GM21576 (cell line): ENCODE measurements at regions not wholly inside any gene's neighbourhood (a gene's known extent, or its start where the extent isn't known, plus 50 kb on each side); places are given as distances from the start of the nearest gene placed in this dataset.

ENCODE experiments used
- ATAC-seq: cut with Tn5 transposase; IDR thresholded peaks from one replicate; pipeline ENCODE4 v1.9.1; 2021; ENCODE audit warnings: mild to moderate bottlenecking, moderate library complexity; ENCODE audit not compliant: unreplicated experiment

GRCh38 chr4:3830774-3831528, 64.8 kb downstream of the ADRA2C start:
- ATAC-seq, result no peak

DNA sequence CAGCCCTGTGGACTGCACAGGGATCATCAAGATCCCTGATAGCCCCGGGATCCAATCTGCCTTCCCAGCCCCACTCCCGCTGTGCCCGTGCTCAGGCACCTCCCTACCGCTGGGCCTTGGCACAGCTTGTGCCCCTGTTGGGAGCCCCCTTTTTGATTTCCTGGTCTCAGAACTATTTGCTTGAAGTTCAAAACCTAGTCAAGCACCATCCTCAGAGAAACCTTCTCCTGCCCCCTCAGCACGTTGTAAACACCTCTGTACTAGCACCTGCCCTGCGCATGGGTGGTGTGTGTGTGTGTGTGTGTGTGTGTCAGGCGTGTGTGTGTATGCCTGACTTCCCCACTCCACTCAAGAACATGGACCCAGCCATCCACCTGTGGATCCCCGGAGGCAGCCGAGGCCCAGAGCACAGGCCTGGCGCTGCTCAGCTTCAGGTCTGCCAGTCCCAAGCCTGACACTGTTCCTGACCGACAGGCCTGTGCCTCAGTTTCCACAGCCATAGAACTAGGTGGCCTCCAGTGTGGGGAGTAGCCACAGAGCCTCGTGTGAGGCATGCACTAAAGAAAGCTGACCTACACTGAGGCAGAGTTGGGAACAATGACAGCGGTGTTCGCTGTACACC, 65.5 kb downstream of the ADRA2C start:
- ATAC-seq, result no peak

DNA sequence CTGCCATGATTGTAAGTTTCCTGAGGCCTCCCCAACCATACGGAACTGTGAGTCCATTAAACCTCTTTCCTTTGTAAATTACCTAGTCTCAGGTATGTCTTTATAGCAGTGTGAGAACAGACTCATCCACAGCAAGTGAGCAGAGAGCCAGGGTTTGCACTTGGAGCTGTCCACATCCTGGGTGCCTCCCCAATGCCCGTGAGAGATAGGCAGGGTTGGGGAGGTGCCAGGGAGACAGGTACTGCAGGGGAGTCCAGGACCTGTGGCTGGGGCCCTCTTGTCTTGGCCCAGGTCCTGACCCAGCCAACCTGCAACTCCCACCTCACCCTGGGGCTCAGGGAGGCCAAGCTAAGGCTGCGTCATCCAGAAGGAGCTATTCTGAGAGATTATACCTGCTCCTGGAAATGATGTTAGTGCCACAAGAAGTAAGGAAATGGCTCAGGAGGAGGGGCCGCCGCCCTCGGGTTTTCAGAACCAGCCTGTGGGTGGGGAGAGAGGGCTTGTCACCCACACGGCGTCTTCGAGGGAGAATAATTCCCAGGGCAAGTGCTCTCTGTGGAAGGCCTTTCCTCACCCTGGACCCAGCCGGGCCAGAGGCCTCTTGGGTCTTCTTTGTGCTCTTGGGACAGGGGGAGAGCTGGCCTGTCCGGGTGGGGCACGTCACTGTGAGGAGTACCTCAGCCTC, 66.5 kb downstream of the ADRA2C start:
- no peak for ATAC-seq

DNA sequence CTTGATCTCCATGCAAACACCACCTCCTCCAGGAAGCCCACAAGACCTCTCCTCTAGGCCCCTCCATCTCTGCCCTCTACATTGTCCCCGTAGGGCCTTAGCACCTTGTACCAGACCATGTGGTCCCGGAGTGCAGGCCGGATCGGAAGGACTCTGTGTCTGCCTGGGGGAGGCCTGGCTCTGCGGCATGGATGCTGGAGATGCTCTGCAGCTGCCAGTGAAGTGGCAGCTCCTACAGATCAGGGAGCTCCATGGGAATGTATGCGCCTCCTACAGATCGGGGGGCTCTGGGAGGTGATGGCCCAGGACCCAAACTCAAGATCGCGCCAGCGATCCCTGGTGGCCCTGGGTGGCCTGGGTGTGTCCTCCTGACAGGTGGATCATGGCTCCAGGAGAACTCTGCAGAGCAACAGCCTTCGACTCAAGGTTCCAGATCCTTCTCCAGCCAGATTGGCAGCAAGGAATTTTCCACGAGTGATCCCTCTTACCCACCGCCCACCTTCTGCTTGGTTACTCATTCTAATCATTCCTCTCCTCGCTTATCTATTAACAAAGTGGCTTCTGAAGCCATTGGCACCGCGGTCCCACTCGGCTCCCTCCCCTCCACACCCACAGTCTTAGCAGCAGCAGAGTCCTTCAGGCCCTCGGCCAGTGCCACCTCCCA, 67.3 kb downstream of the ADRA2C start:
- ATAC-seq, result no peak

DNA sequence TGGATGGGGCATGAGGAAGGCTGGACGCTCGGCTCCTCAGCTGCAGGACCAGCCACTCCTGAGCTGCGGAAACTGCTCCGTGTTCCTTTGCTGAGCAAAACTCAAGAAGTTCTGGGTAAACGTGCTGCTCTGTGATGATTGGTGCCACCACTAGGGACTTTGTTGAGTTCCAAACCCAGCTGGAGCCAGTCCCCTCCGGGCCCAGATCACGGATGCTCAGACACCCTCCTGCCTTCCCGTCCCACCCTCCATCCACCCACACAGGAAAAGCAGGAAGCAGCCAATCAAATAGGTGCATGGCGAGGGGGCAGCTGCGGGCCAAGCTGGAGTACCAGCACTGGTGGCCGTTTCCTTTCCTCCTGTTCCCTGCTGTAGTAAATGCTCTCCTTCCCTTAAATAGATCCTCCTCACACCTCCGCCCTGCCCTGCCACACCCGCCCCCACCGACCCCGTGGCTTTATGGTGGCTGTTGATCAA, 68.0 kb downstream of the ADRA2C start:
- no peak for ATAC-seq

DNA sequence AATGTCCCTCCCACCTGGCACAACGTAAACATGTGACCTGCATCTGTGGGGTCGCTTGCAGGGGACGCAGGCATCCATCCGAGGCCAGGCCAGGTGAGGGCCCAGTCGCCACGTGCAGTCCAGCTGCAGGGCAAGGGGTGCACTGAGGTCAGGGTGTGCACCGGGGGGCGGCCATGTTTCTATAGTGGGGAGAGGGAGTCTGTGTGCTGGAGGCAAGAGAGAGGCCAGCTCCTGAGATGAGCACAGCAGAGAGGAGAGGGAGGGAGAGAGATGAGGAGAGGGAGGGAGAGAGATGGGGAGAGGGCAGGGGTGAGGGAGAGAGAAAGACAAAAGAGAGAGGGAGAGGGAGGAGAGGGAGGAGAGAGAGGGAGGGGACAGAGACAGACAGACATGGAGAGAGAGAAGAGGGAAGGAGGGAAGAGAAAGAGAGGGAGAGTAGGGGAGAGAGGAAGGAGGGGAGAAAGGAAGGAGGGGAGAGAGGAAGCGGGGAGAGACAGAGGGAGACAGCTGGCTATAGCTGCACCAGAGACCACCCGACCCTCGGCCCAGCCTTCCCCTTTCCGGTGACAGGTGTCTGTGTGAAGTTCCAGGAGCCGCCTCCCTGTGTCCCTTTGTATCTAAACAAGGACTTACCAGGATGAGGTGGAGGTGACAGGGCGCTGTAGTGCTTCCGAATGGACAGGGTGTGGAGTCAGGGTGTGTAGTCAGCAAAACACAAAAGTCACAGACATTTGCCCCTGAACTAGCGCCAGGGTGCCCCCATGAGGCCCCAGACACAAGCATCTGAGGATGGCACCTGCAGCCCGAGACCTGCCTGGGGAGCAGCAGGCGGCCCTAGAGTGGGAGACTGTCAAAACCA, 68.7 kb downstream of the ADRA2C start:
- no peak for ATAC-seq

DNA sequence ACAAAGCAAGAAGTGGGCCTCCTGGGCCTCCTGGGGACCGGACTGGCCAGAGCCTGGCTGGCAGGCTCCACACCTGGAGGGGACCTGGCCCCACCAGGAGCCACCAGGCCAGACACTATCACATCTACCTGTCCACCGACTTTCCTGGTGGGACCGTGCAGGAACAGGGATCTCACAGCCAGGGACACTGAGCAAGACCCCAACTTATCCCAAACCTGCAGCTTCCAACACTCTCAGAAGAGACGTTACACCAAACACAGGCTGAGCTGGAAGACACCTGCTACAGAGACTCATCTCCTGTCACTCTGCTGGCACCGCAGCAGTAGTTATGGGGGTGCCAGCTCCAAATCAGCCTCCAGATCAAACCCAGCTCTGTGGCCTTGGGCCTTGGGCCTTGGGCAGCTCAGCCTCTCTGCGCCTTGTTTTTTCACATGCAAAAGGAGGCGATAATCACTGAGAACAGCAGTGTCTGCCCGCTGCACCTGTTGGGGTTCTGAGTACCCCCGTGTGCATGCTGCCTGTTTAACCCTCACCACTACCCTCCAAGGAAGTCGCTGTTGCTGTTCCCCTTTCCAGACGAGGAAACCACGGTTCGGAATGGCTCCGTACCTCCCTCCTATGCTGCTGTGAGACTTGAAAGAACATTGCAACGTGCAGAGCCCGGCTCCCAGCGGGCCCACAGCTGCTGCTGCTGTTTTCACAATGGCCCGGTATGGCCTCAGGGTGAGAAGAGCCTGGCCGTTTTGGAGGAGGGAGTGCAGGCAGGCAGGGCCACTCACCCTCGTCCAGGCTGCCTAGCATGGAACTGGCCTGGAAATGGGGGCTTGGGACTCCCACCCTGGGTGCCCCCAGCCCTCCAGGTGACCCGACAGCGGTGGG, 69.6 kb downstream of the ADRA2C start:
- no peak for ATAC-seq

DNA sequence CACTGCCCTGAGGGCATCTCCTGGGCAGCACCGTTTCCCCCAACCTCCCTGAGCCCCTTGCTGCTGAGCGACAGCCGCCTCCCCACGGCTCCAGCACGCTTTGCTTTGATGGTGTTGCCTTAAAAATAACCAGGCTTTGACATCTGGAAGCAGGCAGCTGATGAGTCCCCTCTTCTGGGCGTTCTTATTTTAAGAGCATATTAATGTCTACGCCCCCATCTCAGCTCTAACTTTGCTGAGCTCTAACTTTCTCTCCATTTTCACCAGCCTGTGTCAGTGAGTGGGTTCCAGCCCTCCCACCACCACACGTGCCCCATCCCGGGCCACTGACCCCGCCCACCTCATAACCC, 70.2 kb downstream of the ADRA2C start:
- ATAC-seq, result no peak

DNA sequence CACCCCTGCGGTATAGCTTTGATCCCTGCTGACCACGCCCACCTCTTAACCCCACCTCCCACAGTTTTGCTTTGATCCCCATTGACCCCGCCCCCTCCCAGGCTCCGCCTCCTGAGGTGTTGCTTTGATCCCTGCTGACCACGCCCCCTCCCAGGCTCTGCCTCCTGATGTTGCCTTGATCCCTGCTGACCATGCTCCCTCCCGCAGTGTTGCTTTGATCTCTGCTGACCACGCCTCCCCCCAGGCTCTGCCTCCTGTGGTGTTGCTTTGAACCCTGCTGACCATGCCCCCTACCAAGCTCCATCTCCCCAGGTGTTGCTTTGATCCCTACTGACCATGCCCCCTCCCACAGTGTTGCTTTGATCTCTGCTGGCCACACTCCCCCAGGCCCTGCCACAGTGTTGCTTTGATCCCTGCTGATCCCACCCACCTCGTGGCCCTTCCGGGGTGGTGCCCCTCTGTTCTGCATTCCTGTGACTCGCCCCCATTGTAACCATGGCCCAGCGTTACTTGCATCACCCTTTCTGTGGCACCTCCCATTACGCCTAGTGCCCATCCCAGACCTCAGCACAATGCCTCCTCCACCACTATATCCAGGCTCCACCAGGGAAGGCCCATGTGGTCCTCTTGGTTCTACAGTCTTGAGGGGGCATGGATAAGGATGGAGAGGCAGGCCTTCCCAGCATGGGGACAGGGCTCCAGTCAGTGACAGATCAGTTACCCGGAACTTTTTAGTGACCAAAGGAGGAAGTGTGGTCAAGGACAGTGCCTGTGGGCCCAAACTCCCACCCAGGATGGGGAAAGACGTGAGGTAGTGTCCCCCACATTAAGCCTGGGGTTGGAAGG, 70.8 kb downstream of the ADRA2C start:
- no peak for ATAC-seq

DNA sequence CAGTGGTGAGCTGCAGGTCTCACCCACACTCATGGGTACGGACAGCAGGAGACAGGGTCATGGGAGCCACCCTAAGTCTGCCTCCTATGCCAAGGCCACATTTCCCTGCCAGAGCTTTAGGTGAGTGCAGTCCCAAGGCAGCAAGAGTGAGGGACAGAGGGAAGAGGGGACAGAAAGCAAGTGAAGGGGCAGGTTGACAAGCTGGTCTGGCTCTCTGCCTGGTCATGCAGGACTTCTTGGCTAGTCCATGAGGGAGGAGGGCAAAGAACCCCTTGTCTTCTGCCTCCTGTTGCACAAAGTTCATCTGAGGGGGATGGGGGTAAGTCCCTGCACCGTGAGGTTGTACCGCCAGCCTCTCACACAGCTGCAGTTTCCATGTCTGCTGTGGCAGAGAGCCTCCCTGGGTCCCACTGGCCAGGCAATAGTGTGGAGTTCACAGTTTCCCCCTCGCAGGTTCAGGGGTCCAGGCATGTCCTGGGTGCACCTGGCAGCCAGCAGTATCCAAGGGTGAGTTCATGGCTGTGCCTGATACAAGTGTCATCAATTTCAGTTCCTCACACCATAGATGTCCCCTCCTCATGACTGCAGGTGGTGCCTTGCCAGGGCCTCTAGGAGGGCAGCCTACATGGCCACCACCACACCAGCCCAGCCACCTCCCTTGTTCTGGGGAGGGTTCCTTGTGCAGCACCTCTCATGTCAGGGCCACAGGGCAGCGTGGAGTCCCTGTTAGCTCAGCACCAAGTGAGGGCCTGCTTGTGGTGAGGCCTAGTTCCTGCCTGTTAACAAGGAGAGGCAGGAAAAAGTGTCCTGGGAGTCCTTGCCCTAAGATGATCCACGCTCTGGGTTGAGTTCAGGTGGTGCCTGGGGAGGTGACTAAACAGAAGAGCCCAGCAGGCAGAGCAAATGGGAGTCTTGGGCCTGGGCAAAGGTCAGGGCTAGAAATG, 72.5 kb downstream of the ADRA2C start:
- no peak for ATAC-seq

DNA sequence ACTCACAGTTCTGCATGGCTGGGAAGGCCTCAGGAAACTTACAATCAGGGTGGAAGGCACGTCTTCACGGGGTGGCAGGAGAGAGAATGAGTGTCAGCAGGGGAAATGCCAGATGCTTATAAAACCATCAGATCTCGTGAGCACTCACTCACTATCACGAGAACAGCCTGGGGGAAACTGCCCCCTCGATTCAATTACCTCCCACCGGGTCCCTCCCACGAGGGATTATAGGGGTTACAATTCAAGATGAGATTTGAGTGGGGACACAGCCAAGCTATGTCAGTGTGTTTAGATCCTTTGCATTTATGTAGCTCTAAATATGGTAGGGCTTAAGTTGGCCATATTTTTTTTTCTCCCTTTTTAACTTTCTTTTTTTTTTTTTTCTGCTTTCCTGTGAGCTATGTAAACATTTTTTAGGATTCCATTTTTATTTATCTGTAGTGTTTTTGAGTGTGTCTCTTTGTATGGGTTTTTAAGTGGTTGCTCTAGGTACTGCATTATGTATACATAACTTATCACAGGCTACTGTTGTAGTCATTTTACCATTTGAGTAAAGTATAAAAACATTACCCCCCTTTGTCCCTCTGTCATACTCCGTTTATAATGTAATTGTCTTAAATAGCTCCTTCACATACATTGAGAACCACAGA, 79.0 kb downstream of the ADRA2C start:
- ATAC-seq, result no peak

DNA sequence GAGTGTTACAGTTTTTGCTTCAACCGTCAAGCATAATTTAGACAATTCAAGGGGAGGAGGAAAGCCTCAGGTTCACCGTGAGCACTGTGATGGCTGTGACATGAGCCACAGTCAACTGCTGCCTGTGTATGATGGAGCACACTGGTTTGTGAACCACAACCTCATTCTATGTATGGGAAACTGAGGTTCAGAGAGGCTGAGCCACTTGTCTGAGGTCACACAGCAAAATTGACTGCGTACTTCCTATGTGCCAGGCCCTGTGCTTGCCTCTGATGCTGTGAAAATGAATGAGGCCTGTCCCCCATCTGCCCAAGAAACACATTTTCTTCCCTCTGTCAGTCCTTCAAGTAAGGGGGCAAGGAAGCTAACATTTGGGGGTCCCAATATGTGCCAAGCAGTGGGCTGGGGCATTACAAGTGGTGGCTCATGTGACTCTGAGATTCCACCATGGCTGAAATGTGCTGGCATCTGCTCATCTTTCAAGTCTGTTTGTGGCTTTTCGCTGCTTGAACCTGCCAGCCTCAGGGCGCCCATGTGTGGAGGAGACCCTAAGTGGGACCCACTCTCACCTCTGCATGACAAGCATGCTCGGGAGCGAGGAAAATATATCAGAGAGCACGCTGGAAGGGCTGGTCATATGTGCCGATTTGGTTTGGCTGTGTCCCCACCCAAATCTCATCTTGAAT, 79.7 kb downstream of the ADRA2C start:
- ATAC-seq, result no peak

GRCh38 chr4:3847211-3847940, 81.2 kb downstream of the ADRA2C start:
- ATAC-seq, result no peak

- ATAC-seq, result no peak
Measured at GRCh38 chr4:3848323-3848722, 82.1 kb downstream of the ADRA2C start.

- no peak for ATAC-seq
Measured at GRCh38 chr4:3849140-3849539, 83.0 kb downstream of the ADRA2C start.

DNA sequence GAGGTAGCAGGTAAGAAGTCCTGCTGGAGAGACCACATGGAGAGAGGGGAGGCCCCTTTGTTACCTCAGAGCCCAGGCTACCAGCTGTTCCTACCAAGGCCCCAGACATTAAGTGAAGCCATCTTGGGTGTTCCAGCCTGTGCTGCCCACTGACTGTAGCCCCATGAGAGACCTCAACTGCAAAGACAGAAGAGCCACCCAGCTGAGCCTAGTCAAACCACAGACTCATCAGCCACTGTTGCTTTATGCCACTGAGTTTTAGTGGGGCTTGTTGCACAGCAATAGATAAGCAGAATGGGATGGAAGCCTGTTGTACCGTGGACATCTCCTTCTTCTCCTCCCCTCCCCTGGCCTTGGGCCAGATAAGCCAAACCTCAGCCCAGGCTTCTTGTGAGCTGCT, 83.9 kb downstream of the ADRA2C start:
- ATAC-seq, result no peak
